KMS-11 (cell line): ENCODE measurements at regions not wholly inside any gene's neighbourhood (a gene's known extent, or its start where the extent isn't known, plus 50 kb on each side); places are given as distances from the start of the nearest gene placed in this dataset.

Source experiments
- H2AFZ ChIP-seq: fragments of 200-600 bp; sonication (generic); 2 replicates; pipeline ENCODE4 v1.6.1; 2016; ENCODE audit warnings: antibody characterized with exemption, mixed run types, low read depth
- H3K27ac ChIP-seq: fragments of 200-600 bp; sonication (generic); 2 replicates; pipeline ENCODE4 v1.6.1; 2016; ENCODE audit warnings: mild to moderate bottlenecking, mixed run types
- H3K27me3 ChIP-seq: fragments of 200-600 bp; sonication (generic); 2 replicates; pipeline ENCODE4 v1.6.1; 2017; ENCODE audit warnings: mild to moderate bottlenecking, low read depth, mixed run types, moderate library complexity; ENCODE audit not compliant: insufficient read depth
- H3K36me3 ChIP-seq: fragments of 200-600 bp; sonication (generic); 2 replicates; pipeline ENCODE4 v1.6.1; 2017; ENCODE audit warnings: mild to moderate bottlenecking, mixed run types; ENCODE audit not compliant: insufficient read depth
- H3K4me1 ChIP-seq: fragments of 200-600 bp; sonication (generic); 2 replicates; pipeline ENCODE4 v1.6.1; 2016; ENCODE audit warnings: mild to moderate bottlenecking, low read depth, mixed run types; ENCODE audit not compliant: poor library complexity, severe bottlenecking
- H3K4me2 ChIP-seq: fragments of 200-600 bp; sonication (generic); 2 replicates; pipeline ENCODE4 v1.7.0; 2016; ENCODE audit warnings: mild to moderate bottlenecking, mixed run types
- H3K4me3 ChIP-seq: fragments of 200-600 bp; sonication (generic); IDR thresholded peaks from 2 replicates; pipeline ENCODE4 v1.6.1; 2017; ENCODE audit warnings: low read depth, low read length, mixed read lengths; ENCODE audit not compliant: insufficient read depth
- H3K79me2 ChIP-seq: fragments of 200-600 bp; sonication (generic); 2 replicates; pipeline ENCODE4 v1.6.1; 2016; ENCODE audit warnings: low read depth, mixed run types; ENCODE audit not compliant: insufficient read depth
- H3K9ac ChIP-seq: fragments of 200-600 bp; sonication (generic); 2 replicates; pipeline ENCODE4 v1.6.1; 2016; ENCODE audit warnings: mild to moderate bottlenecking, mixed run types
- H4K20me1 ChIP-seq: fragments of 200-600 bp; sonication (generic); 2 replicates; pipeline ENCODE4 v1.6.1; 2016; ENCODE audit warnings: mild to moderate bottlenecking, mixed run types; ENCODE audit not compliant: insufficient read depth
- TF ChIP-seq, protein P1 (sequence below): fragments of 200-600 bp; sonication (generic); conservative IDR thresholded peaks from 2 replicates; pipeline ENCODE4 v1.6.1; 2017; ENCODE audit warnings: low read depth, mild to moderate bottlenecking, antibody characterized with exemption, low read length, moderate library complexity, mixed read lengths

DNA sequence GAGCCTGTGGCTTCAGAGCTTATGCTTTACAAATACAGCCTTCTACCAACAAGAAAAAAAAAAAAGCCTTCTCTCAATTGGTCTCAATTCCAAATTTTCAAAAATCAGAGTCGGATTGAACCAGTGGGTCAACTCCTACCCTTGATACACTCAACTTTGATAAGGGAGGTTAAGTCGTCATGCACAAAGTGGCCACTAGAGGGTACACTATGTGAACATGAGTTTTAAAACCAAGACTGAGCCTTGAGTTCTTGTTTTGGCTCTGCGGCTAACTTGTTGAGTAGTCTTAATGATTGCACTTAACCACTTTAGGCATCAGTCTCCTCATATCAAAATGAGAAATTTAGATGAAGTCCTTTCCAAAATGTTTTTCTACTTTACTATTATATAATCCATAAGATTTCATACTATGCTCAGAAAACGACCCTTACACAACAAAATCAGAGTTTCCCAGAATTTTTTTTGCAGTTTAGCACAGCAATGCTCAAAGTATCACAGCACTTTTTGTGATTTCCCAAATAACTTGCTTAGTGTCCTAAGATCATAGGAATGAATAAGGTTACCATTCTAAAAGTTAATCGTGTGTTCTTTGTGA lies 92.9 kb upstream of the MTAP start:
- Histone ChIP-seq H3K79me2 (no peaks in the 10 kb centered on the region), H4K20me1 (no peaks in the 10 kb centered on the region), H3K36me3 (no peaks in the 10 kb centered on the region), H3K27me3 (no peaks in the 10 kb centered on the region), H3K4me1 (no peaks in the 10 kb centered on the region), H3K27ac (no peak overlapping the region), H3K4me3 (no peak overlapping the region), H3K9ac (no peak overlapping the region), H2AFZ (no peak overlapping the region), H3K4me2 (no peak overlapping the region)
- TF ChIP-seq, protein P1, sequence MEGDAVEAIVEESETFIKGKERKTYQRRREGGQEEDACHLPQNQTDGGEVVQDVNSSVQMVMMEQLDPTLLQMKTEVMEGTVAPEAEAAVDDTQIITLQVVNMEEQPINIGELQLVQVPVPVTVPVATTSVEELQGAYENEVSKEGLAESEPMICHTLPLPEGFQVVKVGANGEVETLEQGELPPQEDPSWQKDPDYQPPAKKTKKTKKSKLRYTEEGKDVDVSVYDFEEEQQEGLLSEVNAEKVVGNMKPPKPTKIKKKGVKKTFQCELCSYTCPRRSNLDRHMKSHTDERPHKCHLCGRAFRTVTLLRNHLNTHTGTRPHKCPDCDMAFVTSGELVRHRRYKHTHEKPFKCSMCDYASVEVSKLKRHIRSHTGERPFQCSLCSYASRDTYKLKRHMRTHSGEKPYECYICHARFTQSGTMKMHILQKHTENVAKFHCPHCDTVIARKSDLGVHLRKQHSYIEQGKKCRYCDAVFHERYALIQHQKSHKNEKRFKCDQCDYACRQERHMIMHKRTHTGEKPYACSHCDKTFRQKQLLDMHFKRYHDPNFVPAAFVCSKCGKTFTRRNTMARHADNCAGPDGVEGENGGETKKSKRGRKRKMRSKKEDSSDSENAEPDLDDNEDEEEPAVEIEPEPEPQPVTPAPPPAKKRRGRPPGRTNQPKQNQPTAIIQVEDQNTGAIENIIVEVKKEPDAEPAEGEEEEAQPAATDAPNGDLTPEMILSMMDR = peak; percentile 86

DNA sequence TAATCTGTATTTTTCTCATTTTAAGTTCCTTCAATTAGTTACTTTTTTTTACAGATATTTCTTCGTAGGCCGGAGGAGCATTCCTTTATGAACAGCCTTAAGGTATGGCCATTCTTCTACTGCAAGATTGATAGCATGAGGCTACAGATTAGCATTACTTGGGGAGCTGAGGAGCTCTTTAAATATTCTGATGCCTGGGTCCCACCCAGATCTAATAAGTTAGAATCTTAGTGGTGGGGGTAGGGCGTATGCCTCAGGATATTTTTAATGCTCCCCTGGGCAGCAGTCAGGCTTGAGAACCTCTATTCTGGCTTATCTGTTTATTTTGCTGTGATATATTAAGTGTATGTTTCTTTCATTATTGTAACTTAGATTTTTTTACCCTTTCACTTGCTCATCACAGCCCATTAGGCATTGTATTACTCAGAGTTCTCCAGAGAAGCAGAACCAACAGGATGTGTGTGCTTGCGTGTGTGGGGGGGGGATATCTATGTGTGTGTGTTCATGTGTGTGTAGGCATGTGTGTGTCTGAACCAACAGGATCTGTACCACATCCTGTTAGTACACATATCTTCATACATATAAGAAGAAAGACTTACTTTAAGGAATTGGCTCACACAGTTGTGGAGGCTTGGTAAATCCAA lies 91.8 kb upstream of the MTAP start:
- H3K4me3 ChIP-seq = no peak overlapping the region
- H3K9ac ChIP-seq = no peak overlapping the region
- H3K27ac ChIP-seq = no peak overlapping the region
- H3K36me3 ChIP-seq = no peaks in the 10 kb centered on the region
- H3K27me3 ChIP-seq = no peaks in the 10 kb centered on the region
- H3K4me1 ChIP-seq = no peaks in the 10 kb centered on the region
- H3K4me2 ChIP-seq = no peak overlapping the region
- H2AFZ ChIP-seq = no peak overlapping the region
- no peaks in the 10 kb centered on the region for H4K20me1 ChIP-seq
- no peaks in the 10 kb centered on the region for H3K79me2 ChIP-seq
- TF ChIP-seq, protein P1 = no peak

DNA sequence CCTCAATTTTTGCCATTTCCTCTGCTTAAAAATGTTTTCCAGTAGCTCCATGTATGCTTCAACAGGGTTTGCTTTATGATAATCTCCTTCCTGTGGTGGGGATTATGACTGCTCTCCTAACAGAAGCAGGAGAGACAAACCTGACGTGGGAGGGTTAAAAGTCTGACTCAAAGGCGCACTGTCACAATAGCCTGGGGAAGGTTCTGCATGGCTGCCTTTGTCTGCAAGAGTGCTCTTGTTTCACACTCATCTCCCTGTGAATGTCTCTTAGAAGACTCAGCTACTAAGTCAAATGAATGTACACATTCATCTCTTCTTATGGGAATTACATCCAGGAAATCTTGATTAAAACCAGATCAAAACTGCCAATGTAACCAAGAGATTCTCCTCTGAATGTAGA lies 90.9 kb upstream of the MTAP start:
- Histone ChIP-seq H4K20me1 (no peaks in the 10 kb centered on the region), H3K4me2 (no peak overlapping the region), H3K36me3 (no peaks in the 10 kb centered on the region), H2AFZ (no peak overlapping the region), H3K4me3 (no peak overlapping the region), H3K27me3 (no peaks in the 10 kb centered on the region), H3K79me2 (no peaks in the 10 kb centered on the region), H3K27ac (no peak overlapping the region), H3K4me1 (no peaks in the 10 kb centered on the region), H3K9ac (no peak overlapping the region)
- TF ChIP-seq, protein P1 = no peak

DNA sequence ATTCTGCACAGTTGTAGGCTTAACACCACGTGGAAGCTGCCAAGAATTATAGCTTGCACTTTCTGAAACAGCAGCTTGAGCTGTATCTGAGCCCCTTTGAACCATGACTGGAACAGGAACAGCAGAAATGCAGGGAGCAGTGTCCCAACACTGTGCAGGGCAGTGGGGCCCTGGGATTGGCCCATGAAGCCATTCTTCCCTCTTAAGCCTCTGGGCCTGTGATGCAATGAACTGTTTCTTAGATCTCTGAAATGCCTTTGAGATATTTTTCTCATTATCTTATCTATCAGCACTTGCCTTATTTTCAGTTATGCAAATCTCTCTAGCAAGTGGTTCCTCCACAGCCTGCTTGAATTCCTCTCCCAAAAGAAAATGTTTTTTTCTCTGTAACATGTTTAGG lies 87.0 kb upstream of the MTAP start:
- H3K36me3 ChIP-seq = no peaks in the 10 kb centered on the region
- no peak overlapping the region for H3K4me2 ChIP-seq
- H4K20me1 ChIP-seq = no peaks in the 10 kb centered on the region
- no peaks in the 10 kb centered on the region for H3K4me1 ChIP-seq
- no peak overlapping the region for H3K9ac ChIP-seq
- H2AFZ ChIP-seq = no peak overlapping the region
- H3K79me2 ChIP-seq = no peaks in the 10 kb centered on the region
- H3K27me3 ChIP-seq = no peaks in the 10 kb centered on the region
- H3K4me3 ChIP-seq = no peak overlapping the region
- TF ChIP-seq, protein P1 = no peak
- no peak overlapping the region for H3K27ac ChIP-seq
